Dermis microvascular lymphatic vessel endothelial cell (primary cell): ENCODE measurements at regions not wholly inside any gene's neighbourhood (a gene's known extent, or its start where the extent isn't known, plus 50 kb on each side); places are given as distances from the start of the nearest gene placed in this dataset.

ENCODE experiments used
- DNase-seq, 2 donors: peaks; one replicate each; pipeline versions ENCODE4 v3.0.0 to v3.0.0-alpha.2; 2010; ENCODE audit warnings: low read depth in 2 of 2

GRCh38 chr10:1824928-1825327, 87.6 kb upstream of the ADARB2 start:
- DNase-seq: no peak

- no peak for DNase-seq
Measured at GRCh38 chr10:1814556-1814955, 77.2 kb upstream of the ADARB2 start.

- DNase-seq: no peak
Measured at GRCh38 chr10:1809139-1809741, 71.9 kb upstream of the ADARB2 start.

GRCh38 chr10:1807924-1808323, 70.6 kb upstream of the ADARB2 start:
- no peak for DNase-seq

GRCh38 chr10:1807196-1807595, 69.9 kb upstream of the ADARB2 start:
- DNase-seq: no peak

- no peak for DNase-seq
Measured at GRCh38 chr10:1802413-1802812, 65.1 kb upstream of the ADARB2 start.

GRCh38 chr10:1788401-1788800, 51.1 kb upstream of the ADARB2 start:
- DNase-seq: no peak
